Amniotic stem cell (primary cell): ENCODE measurements at regions not wholly inside any gene's neighbourhood (a gene's known extent, or its start where the extent isn't known, plus 50 kb on each side); places are given as distances from the start of the nearest gene placed in this dataset.

Experiments
- DNase-seq: peaks from one replicate; lab custom pipeline; 2025; lab: John Stamatoyannopoulos, UW

DNA sequence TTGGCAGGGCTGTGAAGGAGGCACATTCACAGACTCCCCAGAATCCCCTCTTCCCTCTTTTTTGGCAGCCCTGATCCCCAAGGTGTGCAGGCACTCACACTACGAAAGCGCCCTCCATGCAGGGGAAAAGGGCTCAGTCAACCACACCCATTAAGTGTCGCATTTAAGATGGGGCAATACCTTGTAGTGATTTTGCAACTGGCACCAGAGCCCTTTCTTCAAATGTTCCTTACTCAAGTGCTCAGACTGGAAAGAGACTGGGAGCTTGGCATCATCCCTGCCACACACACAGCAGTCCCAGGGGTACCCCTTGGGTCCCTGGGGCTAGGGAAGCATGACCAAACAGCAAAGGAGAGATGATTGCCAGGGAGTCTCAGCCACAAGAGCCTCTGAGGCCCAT is 190.1 kb downstream of the HAUS1 start:
- DNase-seq = no peak

DNA sequence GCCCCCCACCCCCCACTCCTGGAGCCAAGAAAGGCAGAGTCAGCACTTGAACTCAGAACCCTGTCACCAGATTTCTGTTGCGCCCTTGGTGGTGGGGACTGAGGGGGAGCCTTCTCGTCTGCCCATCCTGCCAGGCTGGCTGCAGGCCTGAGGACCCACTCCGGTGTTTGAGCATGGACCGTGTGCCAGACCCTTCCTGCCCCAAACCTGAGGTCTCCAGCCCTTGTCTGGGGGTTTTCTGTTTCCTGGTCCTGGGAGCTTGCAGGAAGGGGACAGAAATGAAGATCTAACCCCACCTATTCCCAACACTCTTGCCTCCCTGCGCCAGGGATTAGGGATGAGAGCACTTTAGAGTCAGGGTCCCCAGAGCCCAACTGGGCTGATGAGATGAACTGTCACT is 190.6 kb downstream of the HAUS1 start:
- DNase-seq = no peak

DNA sequence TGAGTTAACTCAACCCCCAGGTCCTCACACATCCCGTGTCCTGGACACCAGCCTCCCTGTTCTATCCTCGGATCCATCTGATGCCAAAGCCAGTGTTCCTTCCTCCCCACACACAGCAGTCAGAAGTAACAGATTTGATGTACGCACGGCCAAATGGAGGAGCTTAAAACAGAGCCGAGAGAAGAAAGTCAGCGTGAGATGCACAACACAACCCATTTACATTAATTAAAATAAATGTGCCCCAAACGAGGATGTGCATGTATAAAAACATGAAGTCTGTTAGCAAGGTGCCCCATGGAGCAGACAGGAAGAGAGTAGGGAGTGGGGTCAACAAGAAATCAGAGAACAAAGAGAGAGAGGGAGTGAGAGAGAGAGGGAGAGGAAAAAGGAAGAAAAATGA is 191.2 kb downstream of the HAUS1 start:
- DNase-seq = no peak

DNA sequence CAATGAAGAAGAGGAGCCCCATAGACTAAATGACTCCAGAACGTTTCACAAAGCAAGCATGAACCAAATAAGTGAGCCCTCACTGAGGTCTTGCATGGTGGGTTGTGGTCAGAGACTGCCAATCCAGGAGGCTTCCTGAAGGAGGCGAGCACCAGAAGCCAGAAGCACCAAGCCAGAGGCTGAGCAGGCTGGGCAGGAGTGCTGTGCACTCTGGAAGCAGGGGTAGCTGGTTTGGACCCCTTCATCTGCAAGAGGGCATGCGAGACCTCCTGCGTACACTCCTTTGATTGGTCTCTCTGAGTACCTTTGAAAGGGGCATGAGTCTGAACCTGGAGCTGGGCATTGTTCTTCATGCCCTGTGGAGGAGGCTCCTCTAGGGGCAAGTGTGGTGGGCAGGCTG is 192.5 kb downstream of the HAUS1 start:
- DNase-seq = no peak

DNA sequence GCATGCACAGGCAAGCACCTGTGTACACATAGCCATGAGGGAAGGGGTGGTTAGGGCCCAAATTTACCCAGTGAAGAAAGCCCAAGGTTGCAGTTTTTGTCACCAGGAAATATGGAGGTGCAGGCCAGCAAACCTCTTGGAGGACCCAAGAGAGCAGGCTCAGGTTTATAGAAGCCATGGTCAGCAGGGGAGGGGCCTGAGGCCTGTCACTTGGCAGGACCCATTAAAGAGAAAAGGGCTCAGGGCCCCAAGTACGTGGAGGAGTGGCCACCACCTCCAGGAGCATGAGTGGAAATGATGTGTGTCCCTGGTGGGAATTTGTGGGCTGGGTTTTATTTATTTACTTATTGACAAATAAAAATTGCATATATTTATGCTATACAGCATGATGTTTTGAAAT is 192.9 kb downstream of the HAUS1 start:
- no peak for DNase-seq

DNA sequence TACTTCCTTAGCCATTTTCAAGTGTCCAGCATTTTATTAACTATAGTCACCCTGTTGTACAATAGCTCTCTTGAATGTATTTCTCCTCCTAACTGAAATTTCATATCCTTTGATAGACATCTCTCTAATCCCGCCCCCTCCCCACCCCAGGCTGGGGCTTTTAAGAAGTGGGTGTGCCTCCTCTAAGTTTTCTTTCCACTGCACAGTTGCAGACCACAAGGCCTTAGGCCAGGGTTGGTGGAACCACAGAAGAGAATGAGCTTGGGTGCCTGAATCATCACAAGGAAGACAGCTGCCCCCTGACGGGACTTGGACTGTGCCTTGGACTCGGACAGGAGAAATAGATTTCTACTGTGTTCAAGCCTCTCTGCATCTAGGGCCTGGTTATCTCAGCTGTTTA is 193.4 kb downstream of the HAUS1 start:
- DNase-seq = no peak

DNA sequence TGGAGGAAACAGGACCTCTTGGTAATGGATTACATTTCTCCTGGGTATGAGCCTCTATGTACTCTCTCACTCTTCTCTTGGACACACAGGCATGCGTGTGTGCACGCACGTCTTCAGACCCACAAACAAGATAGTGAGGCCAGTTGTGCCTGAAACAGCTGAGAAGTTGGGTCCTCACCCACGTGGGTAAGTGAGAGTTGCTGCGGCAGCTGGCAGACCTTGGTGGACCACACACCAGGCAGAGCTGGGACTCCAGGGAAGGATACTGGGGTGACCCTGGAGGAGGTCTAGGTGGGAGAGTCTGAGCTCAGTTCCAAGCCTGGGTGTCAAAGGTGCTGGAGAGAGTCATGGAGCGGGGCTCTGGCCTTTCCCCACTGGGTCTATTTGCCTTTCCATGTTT is 194.3 kb downstream of the HAUS1 start:
- no peak for DNase-seq

DNA sequence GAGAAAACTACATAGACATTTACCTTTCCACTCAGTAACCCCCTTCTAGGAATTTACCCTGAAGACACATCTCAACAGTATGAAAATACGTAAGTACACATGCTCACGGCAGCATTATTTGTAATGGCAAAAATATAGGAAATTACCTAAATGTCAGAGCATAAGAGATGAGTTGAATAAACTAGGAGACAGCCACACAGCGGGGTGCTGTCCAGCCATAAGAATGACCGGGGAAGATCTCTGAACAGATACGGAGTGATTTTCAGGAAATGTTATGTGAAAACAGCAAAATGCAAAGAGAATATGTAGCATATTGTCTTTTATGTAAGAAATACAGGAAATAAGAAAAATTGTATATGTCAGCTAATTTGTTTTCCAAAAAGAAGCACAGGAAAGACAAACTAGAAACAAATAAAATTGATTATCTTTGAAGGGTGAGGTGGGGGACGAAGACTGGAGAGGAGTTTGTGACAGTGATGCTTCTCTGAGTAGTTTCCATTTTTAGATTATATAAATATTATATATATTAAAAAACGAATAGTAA is 195.4 kb downstream of the HAUS1 start:
- DNase-seq = no peak

DNA sequence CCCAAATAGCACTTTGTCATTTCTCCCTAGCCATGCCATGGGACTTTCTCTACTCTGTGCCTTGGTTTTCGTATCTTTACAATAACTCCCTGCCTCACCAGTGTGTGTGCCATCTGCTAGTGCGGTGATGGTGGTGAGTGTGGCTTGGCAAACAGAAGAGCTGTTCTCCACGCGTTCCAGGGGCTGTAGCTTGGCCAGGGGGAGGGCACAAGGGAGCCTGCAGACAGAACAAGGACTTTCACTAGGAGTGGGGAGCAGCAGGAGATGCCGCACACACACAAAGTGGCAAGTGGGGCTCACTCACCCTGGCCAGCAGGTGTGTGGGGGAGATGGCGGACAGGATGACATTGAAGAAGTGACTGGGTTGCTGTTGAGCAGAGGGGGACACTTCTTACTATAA is 196.9 kb downstream of the HAUS1 start:
- DNase-seq = no peak

DNA sequence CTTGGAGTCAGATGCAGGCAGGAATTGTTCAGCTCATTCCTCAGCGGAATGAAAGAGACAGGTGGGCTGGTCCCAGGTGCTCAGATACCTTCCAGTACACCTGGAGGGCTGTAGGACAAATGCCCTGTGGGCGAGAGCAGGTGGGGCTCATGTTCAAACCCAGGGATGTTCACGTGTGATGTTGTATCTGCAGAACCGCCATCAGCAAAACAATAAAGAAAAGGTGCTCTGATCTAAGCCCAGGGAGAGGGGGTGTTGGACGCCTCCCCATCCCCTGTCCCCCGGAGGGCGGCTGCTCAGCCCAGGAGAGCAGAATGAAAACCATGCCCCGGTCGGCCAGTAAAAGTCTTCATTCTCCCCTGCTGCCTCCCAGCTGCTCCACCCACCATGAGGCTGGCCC is 197.4 kb downstream of the HAUS1 start:
- no peak for DNase-seq

DNA sequence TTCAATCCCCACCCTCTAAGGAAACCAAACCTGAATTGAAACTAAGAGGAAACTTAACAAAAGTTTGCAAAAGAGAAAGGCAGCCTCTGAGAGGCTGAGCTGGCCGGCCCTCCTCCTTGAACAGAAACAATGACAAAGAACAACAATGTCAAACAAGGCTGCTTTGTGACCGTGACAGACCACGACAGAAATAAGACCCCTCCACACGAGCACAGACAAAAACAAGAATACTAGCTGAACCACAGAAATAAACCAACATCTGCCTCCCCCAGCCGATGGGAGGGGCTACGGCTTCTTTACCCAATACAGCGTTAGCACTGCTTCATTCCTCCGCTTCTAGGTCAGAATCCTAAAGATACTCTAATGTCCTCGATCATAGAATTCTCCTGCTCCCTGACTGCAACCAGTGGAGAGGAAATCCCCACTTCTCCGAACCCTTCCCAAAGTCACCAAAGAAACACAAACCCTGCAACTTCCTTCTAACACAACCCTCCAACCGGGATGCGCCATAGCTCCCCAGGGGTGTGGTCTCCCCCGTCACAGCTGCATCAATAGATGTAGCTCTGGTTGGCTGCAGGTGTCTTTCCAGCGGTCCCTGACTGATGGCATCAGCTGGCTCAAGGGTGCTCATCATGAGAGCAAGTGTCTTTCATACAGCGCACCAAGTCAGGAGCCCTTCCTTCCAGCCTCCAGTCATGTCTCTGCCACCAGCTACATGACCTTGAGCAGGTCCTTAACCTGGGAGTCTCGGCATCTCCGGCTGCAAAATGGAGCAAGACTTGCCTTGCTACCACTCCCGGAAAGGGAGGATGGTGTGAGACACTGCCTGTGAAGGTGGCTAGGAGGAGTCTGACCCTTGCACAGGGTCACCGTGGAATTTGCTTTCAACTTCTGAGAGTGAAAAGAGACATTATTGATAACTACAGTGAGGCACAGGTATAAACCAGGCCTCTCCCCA is 198.6 kb downstream of the HAUS1 start:
- no peak for DNase-seq

DNA sequence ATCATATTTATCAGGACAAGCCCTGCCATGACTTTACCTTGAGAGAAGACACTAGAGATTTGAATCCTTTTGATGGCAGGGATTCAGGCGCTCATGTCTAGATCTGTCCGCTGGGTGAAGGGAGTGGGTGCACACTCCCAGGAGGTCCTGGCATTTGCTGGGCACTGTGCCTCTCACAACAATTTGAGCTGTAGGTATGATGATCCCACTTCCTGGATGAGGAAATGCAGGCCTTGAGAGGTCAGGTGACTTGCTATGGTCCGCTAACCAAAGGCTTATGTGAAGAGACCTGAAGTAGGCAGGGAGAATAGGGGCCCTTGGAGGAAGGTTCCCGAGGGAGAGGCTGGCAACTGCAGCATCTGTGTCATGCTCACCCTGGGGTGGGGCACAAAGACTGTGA is 206.1 kb downstream of the HAUS1 start:
- DNase-seq = no peak

DNA sequence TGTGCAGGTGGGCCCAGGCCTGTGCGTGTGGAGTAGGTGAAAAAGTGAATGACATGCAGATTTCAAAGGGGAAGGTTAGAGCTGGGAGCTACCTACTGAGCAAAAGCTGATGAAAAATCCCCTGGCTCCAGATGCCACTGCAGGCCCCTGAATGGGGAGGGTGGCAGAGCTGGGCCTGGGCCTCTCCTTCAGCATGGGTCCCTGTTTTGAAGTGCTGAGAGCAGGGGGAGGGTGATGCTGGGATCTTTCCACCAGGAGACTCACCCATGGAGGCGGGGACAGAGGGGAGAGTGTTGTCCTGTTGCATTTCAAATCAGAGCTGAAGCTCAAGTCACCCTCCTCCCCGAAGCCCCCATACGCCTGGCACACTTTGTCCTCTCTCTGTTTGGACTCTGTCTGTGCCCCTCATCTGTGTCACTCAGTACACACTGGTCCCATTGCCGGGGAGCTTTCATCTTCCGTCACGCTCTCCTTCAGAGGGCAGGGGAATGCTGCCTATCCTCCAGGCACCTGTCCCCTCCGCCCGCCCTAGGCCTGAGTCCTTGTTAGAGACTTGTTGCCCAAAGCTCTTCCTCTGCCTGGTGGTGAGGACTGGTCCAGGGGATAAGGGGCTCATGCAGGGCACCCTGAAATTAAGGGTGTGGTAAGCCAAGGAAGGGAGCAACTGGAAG is 206.6 kb downstream of the HAUS1 start:
- no peak for DNase-seq

DNA sequence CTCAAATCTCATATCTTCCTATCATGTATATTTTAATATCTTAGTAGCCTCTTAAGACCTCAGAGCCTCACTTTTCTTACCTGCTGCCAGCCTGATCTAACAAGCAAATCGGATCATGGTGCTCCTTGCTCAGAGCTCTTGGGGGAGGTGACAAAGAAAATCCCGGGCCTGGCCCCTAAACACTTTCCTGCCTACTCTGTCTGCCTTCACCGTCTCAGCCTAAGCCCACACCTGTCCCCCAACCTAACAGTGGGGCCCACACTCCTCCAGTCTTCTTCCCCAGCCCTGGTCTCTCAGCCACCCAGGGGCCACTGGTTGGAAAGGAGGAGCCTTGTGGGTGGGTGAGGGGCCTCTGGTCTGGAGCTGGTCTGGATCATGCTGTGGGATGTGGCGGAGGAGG is 207.3 kb downstream of the HAUS1 start:
- no peak for DNase-seq

DNA sequence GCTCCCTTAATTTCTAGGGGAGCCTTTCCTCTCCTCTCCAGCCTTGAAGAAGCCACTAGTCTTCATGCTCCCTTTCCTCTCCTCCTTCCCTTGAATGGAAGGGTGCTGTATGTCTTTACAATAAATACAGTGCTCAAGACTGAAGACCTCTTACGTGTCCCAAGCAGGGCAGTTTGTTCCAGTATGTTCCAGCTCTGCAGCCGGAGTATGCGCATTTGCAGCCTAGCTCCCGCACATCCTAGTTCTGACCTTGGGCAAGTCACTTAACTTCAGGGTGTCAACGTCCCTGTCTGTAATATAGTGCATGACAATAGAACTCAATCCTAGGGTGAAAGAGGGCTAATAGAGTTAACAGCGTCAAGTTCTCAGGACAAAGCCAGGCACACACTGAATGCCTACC is 208.0 kb downstream of the HAUS1 start:
- no peak for DNase-seq

DNA sequence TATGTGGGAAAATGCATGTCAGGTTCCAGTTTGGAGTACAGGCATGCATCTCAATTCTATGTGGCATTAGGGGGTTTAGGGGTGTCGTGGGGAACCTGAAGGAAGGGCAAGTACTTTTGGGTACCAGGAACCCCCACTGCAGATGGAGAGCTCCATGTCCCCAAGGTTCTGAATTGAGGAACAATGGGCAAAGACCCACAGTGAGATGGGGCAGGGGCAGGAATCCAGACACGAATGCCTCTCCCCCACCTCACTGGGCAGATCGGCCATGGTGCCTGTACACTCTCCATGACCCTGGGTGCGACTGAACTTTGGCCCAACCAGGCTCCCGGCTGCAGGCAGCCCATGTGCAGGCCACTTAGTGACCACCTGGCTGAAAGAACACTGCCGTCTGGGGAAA is 209.3 kb downstream of the HAUS1 start:
- DNase-seq = no peak

DNA sequence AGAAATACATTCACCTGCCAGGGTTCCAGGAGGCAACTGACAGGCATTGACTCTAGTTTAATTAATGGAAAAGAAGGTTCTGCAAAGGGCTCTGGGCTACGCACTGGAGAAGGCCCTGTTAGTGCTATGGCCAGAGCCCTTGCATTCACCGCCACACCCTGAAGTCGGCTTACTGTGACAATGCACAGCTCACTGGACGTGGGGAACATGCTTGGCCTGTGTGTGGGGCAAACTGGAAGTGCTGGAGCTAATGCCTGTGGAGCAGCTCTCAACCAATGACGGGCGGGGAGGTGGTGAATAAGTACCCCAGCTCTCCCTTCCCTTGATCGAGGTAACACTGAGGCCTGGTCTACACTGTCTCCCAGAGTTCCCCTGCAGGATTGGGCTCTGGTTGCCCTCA is 209.8 kb downstream of the HAUS1 start:
- DNase-seq = no peak

DNA sequence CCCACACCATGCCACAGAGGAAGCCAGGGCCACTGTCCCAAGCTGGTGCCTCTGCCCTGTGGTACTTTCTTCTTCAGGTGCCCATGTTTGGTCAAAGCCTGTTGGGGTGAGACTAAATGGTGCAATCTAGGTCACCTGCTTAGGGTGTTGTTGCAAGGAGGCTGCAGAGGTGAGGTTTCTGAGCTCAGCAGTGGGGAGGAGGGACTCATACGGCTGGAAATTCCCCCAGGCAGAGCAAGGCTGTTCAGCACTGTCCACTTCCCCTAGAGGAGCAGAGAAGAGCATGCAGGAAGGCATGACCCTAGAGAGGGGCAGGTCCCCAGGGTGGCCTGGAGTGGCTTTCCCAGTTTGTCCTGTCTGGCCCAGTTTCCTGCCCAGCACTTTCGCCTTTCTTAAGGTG is 211.0 kb downstream of the HAUS1 start:
- DNase-seq = no peak

DNA sequence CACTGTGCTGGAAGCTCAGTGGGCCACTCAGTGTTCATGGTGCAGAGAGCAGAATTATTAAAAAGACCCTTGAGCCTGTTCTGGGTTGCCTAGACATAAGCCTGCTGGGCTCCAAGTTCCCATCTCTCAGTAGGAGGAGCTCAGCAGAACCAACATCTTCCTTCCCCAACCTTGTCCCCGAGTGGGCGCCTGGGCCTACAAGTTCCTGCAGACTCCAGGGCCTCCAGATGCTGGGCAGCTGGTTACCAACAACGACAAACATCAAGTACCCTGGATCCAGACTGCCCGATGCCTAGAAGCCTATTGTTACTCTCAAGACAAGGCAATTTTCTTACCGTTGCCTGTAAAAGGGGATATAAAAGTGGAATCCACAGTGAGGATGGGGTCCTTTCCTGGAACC is 214.2 kb downstream of the HAUS1 start:
- no peak for DNase-seq

DNA sequence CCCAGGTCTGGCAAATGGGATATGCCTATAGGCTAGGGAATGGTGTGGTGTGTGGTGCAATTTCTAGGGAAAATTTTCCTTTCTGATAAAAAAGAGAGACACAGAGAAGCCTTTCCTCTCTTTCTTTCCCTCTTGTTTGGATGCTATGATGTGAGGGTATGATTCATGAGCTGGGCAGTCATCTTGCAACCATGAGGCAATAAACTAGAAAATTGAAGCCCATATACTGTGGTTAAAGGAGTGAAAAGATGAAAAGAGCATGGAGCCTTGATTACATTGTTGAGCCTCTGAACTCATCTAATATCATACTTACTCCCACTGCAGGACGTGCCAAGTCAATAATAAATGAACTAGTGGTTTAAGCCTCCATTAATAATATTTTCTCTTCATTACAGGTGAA is 215.6 kb downstream of the HAUS1 start:
- DNase-seq = no peak

DNA sequence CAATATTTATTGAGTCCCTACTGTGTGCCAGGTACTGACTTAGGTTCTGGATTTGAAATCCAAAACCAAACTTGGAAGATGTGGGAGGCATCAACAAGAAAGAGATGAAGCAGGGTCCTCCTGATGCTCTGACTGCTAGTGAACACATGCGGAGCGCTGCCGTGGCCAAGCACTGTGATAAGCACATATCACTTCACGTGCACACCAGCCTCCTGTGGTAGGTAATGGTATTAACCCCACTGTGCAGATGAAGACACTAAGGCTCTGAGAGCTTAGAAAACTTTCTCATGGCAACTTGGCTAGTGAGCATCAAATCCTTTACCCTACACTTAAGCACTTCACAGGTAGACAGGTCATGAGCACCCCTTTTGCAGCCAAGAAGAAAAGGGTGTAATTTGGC is 216.1 kb downstream of the HAUS1 start:
- DNase-seq = no peak

DNA sequence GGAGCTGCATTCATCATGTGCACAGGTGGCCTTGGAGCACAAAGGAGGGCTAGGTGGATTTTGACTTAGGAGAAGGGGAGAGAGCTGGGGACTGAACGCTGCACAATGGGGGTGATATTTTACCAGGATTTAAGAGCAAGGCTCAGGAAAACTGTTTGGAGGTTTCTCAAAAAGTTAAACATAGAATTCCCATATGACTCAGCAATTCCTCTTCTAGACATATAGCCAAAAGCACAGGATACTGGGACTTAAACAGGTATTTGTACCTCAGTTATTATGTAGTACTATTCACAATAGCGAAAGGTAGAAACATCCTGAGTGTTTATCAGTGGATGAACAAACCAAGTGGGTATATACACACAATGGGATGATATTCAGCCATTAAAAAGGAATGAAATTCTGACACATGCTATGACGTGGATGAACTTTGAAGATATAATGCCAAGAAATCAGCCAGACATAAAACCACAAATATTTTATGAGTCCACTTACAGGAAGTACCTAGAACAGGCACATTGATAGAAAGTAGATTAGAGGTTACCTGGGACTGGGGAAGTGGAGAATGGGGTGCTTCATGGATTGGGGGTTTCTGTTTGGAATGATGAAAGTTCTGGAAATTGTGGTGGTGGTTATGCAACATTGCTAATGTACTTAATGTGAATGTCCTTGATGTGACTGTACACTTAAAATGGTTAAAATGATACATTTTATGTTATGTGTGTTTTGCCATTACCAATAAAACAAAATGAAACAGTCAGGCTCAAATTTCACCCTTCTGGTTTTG is 216.9 kb downstream of the HAUS1 start:
- DNase-seq = no peak

DNA sequence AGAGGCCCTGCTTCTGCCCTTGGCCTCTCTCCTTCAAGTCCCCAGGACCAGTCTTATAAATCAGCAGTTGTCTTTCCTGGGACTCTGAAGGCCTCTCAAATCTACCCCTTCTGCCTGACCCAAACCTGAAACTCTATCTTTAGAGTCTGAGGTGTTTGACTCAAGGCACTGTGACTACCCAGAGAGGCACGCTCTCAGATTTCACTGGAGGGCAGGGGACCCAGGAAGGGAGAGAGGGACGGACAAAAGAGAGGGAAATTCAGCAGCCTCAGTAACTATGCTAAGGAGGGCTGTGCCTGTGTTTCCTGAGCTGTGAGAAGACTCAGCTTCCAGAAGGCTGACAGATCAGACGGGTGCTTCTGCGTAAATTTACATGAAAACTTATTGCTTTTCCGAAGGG is 217.8 kb downstream of the HAUS1 start:
- DNase-seq = no peak
